H54 (cell line): ENCODE measurements at regions not wholly inside any gene's neighbourhood (a gene's known extent, or its start where the extent isn't known, plus 50 kb on each side); places are given as distances from the start of the nearest gene placed in this dataset.

Experiments
- DNase-seq: peaks from one replicate; pipeline ENCODE4 v3.0.0; 2011; ENCODE audit warnings: low spot score, mixed read lengths; ENCODE audit not compliant: insufficient read length
- FAIRE-seq: peaks from 3 replicates; lab custom pipeline; 2011; peaks lifted over from hg19 to GRCh38; lab: Jason Lieb, UNC
- POLR2A ChIP-seq: IDR thresholded peaks from 2 replicates; pipeline ENCODE4 v1.6.1; 2011; ENCODE audit warnings: low read depth, mild to moderate bottlenecking, low read length

DNA sequence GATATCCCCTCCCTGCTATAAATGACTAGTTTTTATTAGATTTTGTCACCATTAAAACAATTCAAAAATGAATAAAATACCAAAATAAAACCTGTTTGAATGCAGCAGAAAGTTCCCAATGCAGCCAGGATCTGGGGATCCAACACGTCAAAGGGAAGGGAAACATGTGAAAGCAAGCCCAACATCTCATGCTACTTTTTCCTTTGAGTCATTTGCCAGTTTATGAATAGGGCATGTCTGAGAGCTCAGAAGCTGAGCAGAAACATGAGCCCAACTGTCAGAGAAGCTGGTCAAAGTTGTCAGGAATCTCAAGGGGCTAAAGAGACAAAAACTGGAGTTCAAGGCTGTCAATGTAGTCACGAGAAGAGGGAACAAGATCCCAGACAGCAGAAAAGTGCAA, 526.4 kb downstream of the KLF5 start:
- TF ChIP-seq POLR2A: no peak
- DNase-seq (no peak), FAIRE-seq (no peak)

DNA sequence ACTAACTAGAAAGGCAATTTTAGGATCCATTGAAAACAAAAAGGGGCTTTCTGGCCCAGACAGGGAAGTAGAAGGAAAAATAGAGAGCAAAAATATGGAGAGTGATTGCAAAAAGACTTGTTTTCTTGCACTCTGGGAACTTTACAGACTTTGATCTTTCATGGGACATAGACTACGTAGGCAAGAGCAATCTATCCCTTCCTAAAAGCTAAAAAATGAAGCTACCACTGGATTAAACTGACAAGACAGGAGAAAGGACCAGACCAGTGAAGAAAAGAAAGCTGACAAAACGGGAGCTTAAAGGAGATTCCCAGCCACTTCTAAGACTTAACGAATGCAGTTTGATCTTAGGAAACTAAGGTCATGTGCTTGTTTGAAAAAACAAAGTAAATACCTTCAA, 524.5 kb downstream of the KLF5 start:
- FAIRE-seq: no peak
- TF ChIP-seq POLR2A: no peak
- no peak for DNase-seq

DNA sequence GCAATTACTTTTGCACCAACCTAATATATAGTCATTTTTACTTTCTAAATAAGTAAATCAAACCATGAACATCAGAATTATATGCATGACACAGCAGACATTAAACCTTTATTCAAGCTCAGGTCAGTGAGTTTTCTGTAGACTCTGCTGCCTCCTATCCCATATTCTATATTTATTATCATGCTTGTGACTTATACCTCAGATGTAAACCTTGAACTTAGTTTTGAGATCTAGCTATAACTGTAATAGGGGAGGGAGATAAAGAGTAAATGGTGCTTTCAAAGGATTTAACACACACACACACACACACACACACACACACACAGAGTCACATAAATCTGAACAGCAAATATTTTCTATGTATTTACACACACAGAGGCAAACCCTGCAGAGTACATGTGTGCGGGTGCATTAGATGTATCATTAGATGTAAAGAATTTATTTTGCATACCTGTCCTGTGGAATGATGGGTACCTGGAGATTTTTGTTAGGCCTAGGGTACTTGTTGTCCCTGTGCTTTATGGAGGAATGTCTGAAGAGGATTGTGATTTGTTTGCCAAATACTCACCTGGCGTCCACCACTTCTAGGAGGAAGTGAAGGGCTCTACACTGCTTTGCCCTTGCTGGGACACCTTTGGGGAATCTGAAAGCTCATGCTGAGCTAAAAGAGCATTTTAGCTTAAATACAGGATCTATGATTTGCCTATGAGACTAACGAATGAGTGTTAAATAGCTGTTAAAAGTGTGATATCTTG, 521.9 kb downstream of the KLF5 start:
- FAIRE-seq (no peak), DNase-seq (no peak)
- TF ChIP-seq POLR2A: no peak

DNA sequence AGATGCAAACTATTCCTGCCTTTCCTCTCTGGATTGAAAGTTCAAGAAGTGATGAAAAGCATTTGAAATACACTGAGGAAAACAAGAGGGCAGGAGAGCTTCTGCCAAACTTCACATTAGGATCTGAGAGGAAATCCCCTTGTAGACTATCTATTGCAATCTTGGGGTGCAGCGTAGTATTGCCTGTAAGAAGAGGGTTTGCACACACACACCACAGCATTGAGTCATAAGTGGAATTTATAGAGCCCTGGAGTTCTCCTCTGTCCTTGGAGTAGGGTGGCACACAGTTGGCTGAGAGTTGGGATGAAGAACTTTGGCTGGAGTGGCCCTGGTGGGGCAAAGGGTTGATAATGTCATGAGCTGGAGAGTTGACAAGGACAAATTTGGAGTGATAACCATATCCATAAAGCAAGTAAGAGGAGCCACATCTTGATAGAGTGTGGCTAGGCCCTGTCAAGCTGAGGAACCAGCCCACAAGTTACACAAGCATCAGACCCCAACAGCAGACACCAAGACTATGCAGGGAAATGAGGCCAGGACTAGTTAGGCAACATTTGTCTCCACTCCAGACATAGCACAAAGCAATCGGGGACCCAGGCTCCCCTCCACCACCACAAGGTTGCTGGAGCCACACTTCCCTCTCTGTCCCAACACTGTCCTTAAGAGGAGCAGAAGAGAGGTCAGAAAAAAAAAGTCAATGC, 520.9 kb downstream of the KLF5 start:
- no peak for TF ChIP-seq POLR2A
- DNase-seq (no peak), FAIRE-seq (no peak)

DNA sequence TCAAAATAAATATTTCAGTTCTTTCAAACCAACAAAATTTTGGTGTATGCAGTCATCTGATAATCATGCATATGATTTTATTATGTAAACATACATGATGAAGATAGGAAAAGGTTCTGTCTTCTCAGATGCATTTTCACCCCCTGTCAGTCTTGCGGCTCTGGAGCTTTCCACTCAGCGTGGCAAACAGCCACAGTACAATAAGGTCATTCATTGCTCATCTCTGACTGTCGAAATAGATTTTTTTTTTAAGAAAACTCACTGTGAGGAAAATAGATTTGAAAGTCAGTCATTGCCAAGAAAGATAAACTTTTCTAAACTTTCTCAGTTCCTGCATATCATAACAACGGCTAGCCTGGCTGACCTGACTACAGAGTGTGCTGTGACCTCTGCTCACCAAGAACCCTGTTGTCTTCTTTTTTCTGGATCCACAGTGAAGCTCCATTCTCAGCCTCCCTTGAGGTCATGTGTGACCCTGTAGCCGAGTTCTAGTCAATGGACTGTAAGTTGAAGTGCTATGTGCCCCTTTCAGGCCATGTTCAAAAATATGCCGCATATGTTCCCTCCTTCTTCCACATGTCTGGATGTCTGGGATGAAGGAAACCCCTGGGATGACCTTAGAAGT, 519.6 kb downstream of the KLF5 start:
- no peak for FAIRE-seq
- no peak for DNase-seq
- TF ChIP-seq POLR2A: no peak

DNA sequence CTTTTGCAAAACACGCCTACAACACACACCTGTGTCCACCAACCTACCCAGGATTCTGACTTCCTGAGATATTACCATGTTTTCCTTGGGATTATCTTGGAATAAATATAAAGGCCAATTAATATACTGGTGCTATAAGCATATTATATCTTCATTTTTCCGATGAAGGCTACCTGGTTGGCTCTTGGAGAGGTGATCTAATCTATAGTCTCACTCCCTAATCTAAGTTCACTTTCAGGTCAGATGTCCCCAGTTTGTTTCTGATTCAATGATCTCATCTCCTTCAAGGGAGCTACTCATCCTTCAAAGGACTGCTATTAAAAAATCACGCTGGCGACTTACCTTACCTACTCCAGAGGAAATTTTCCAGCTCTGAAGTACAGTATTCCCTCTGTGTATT, 517.5 kb downstream of the KLF5 start:
- DNase-seq: no peak
- FAIRE-seq: no peak
- no peak for TF ChIP-seq POLR2A

DNA sequence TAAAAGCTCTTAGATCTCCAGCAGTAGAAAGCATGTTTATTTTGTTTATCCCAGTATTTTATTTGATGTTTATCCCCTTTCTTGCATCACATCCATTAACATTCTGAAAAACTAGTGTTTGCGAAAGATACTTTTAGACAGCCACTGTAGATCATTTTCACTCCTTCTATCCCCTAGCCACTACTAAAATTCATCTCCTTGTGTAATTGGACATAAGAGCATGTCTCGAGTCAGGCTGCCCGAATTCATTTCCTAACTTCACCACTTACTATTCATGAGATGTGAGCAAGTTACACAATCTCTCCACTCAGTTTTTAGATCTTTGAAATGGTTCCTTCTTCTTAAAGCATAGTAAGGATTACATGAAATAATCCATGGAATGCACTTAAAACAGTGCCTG, 514.0 kb downstream of the KLF5 start:
- DNase-seq (no peak), FAIRE-seq (no peak)
- no peak for TF ChIP-seq POLR2A

DNA sequence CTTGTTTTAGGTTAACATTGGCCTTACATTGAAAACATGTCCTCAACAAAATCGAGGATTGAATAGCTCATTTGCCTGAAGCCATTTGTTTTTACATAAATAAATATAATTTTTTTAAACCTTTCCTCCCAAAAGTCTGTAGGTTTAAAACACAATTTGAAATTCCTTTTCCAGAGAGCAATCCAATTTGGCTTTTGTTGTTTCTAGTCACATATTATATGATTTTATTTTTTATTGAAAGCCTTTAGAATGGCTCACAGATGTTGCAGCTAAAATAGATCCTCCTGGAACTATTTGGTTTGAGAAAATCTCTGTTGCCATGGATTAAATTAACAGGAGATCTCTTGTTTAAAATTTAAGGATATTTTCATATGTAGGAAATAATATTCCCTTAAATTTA, 512.6 kb downstream of the KLF5 start:
- no peak for TF ChIP-seq POLR2A
- DNase-seq (no peak), FAIRE-seq (no peak)

DNA sequence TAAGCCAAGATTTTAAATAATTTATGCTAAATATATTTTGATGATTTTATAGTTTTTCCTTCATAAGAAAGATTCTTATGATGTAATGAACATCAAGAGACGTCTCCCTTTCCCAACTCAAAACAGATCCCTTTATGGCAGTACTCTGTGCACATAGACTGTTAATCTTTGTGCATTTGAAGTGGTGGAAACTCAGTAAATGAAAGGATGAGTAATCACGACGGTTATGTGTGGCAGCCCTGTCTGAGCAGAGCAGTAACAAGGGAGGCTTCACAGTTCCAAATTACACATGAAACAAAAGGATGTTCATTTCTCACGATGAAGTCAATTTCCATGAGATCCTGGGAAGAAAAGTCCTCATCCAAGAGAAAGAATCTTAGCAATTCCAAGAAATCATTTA, 498.1 kb downstream of the KLF5 start:
- no peak for DNase-seq
- no peak for FAIRE-seq
- no peak for TF ChIP-seq POLR2A

DNA sequence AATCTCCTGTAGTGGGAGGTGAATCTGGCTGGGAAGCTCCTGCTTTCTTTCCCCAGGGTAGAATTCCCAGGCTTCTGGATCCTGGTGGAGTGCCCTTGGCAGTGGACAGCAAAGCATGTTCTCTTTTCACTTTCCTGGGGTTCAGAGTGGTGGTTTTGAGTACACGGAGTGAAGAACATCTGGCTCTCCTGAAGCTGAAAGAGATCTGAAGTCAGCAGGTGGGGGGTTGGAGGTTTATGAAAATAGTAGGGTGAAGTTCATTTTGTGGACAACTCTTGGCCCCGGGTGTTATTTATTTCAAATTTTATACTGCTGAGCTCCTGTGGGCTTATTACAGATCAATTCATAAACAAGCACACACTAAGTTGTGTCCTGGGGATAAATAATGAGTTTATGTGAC, 497.3 kb downstream of the KLF5 start:
- TF ChIP-seq POLR2A: no peak
- DNase-seq (no peak), FAIRE-seq (no peak)

DNA sequence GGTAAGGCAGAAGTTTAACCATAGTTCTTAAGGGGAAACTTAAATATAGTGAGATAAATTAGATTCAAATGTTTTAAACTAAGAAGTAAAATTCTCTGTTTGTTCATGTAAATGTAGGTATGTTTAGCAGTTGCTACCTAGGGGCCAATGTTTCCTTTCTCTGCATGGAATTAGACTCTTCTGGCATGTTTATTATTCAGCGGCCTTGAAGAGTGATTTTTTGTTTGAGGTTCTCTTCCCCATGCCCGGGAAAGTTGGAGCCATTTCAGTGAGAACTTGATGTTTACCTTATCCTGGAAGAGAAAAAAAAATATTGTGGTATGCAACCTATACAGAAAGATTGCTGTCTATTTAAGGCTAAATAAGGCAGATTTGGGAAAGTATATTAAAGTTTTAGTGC, 492.9 kb downstream of the KLF5 start:
- FAIRE-seq: no peak
- TF ChIP-seq POLR2A: no peak
- no peak for DNase-seq

DNA sequence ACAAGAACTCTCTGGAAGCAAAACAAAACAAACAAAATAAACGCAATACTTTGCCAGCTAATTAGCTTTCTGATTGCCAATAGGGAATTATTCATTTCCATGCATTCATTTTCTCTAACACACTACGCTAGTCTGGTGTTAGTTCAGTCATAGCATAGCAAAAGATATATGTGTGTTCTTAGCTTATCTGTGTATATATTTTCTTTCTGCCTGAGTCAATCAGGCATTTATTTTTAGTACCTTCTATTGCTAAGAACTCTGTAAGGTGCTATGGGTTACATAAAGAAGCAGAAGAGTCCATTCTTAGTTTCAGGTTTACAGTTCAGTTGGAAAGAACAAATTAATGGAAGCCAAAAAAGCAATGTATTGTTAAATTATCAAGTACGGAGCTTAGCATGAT, 490.9 kb downstream of the KLF5 start:
- DNase-seq: no peak
- TF ChIP-seq POLR2A: no peak
- no peak for FAIRE-seq

DNA sequence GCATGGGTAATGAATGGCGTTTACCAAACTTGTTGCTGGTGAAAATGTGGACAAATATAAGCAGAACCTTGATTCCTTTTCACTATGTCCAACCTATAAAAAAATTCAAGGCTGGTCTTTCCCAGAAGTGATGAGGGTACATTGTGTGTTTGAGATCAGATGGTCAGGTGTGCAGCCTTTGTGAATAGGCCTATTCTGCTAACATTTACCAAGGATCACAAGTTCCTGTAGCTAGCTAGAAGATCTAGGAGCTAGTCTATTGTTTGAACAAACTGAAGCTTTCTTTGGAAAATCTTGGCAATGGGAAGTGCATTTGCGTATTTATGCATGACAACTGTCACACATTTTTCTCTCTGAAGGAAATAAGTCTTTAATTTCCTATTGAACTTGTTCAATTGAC, 489.6 kb downstream of the KLF5 start:
- no peak for DNase-seq
- no peak for FAIRE-seq
- TF ChIP-seq POLR2A: no peak

DNA sequence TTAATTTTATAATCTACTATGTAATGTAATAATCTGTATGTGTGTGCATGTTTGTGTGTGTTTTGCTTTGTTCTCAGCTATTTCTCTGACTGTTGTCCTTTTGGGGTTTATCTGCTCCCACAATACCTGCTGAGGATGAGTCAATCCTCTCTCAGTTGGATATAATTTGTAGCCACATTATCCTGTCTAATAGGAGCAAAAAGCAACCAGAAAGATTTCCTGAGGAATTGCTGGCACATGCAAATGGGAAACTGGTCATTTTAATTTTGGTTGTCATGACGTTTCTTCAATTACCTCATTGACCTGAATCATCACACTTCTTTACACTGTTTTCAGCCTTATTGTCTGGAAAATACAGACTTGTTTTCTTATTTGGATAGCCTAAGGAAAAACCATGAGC, 488.4 kb downstream of the KLF5 start:
- no peak for DNase-seq
- TF ChIP-seq POLR2A: no peak
- no peak for FAIRE-seq

DNA sequence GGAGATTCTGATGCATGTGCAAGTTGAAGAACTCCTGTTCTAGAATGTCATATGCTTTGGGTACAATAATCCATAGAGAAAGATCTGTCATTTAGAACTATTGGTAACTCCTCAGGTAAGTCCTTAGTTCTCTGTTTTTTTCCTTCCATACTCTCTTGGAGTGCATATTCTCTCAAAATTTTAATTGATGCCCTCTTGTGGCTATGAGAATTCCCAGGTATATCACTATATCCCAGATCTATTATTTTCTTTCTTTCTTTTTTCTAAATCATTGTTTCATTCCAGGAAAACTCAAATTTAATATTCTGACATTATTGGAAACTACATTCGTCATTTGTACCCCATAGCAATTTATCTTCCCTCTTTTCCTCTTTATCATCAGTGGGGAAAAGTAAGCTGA, 485.4 kb downstream of the KLF5 start:
- FAIRE-seq (no peak), DNase-seq (no peak)
- TF ChIP-seq POLR2A: no peak

DNA sequence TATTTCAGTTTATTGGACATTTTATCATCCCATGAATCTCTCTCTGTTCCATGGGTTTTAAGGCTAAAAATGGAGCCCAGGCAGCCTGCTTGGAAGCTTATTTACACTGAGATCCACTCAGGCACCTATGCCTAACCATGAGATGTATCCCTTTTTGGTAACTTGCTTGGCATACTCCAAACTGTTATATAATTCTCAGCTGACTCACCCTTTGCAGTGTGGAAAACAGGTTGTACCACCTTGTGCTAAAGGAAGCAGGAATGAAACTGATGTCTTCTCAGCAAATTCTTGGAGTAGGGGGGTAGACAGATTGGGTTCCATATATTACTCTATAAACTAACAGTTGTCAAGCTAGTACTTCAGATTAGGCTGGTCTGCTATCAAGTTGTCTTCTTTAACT, 483.6 kb downstream of the KLF5 start:
- no peak for FAIRE-seq
- no peak for DNase-seq
- no peak for TF ChIP-seq POLR2A
